K562 (cell line): ENCODE measurements at regions not wholly inside any gene's neighbourhood (a gene's known extent, or its start where the extent isn't known, plus 50 kb on each side); places are given as distances from the start of the nearest gene placed in this dataset.

Experiments
- ATAC-seq: fragments of 200-7000 bp; cut with Tn5 transposase; 3 replicates; pipeline ENCODE4 v1.9.1; 2020; ENCODE audit warnings: moderate library complexity
- BruUV-seq: library from RNA; stranded (reverse); fragments of 400-500 nt; replicated peaks from 2 replicates; lab custom pipeline; 2021; lab: Mats Ljungman, UMichigan
- CTCF ChIA-PET: fragments of 300-600 bp; formaldehyde crosslinking; extraction: SDS; loops from one replicate; lab custom pipeline; 2021; ENCODE audit warnings: low intra/inter-chr PET ratio; lab: Yijun Ruan, JAX
- POLR2A ChIA-PET: fragments of 300-600, 350-650 bp; sonication (Branson Sonifier 250); formaldehyde crosslinking; extraction: SDS; loops from one replicate; lab custom pipeline; 2021; ENCODE audit warnings: antibody characterized with exemption, inconsistent platforms; lab: Yijun Ruan, JAX
- DNase-seq, 4 experiments: peaks; one replicate each; pipeline versions ENCODE4 v3.0.0 to v3.0.0-alpha.2; 2011 to 2018; ENCODE audit warnings: low spot score in 3 of 4, mixed read lengths in 3 of 4; ENCODE audit errors: extremely low read depth in 1 of 4
- FAIRE-seq: peaks from 2 replicates; lab custom pipeline; 2011; peaks lifted over from hg19 to GRCh38; lab: Jason Lieb, UNC
- H2AFZ ChIP-seq: 2 replicates; pipeline ENCODE4 v1.6.0; 2011; ENCODE audit warnings: low read depth, low read length, control low read depth, inconsistent platforms
- H3K27ac ChIP-seq: fragments of 200-600 bp; 3 replicates; pipeline ENCODE4 v1.8.0; 2011; ENCODE audit warnings: low read depth, mild to moderate bottlenecking, control low read depth, inconsistent platforms, low read length, moderate library complexity, mixed read lengths; ENCODE audit errors: extremely low read depth
- H3K27me3 ChIP-seq, 2 experiments: fragments of 300-600 bp in 1 of 2; 2 replicates in 1 of 2; 3 replicates in 1 of 2; pipeline versions ENCODE4 v1.6.0 to v1.8.0; 2011; ENCODE audit warnings: inconsistent platforms in 2 of 2, low read length in 2 of 2, mild to moderate bottlenecking in 1 of 2, mixed read lengths in 1 of 2, moderate library complexity in 1 of 2; ENCODE audit not compliant: control insufficient read depth in 2 of 2, insufficient read depth in 2 of 2
- H3K36me3 ChIP-seq: fragments of 300-600 bp; 3 replicates; pipeline ENCODE4 v1.8.0; 2011; ENCODE audit warnings: mild to moderate bottlenecking, low read length, inconsistent platforms; ENCODE audit not compliant: control insufficient read depth, insufficient read depth
- H3K4me1 ChIP-seq, 2 experiments: fragments of 200-600 bp in 1 of 2; replicated peaks in 1 of 2; 2 replicates in 1 of 2; 3 replicates in 1 of 2; pipeline versions ENCODE4 v1.5.1 to v1.8.0; 2011; ENCODE audit warnings: inconsistent platforms in 2 of 2, low read length in 2 of 2, mild to moderate bottlenecking in 1 of 2, mixed read lengths in 1 of 2, moderate library complexity in 1 of 2; ENCODE audit not compliant: control insufficient read depth in 2 of 2, insufficient read depth in 2 of 2
- H3K4me2 ChIP-seq: 2 replicates; pipeline ENCODE4 v1.6.1; 2011; ENCODE audit warnings: low read length, control low read depth, inconsistent platforms, mixed read lengths; ENCODE audit not compliant: insufficient read depth
- H3K4me3 ChIP-seq: fragments of 200-600 bp; sonication (generic), shearing (Covaris generic); 2 replicates; pipeline ENCODE4 v1.5.1; 2016; ENCODE audit warnings: control low read depth, inconsistent platforms
- H3K79me2 ChIP-seq: fragments of 200-600 bp; 3 replicates; pipeline ENCODE4 v1.8.0; 2011; ENCODE audit warnings: low read length, inconsistent platforms; ENCODE audit not compliant: control insufficient read depth, insufficient read depth
- H3K9ac ChIP-seq, 2 experiments: 2 replicates each; pipeline versions ENCODE4 v1.6.0 to v1.6.1; 2011; ENCODE audit warnings: low read depth in 2 of 2, low read length in 2 of 2, control low read depth in 1 of 2, inconsistent platforms in 1 of 2, mild to moderate bottlenecking in 1 of 2, mixed read lengths in 1 of 2; ENCODE audit not compliant: insufficient read depth in 1 of 2
- H3K9me1 ChIP-seq: one replicate; pipeline ENCODE4 v1.6.0; 2011; ENCODE audit warnings: inconsistent platforms, mild to moderate bottlenecking, low read length, moderate library complexity; ENCODE audit not compliant: control insufficient read depth, insufficient read depth
- H3K9me3 ChIP-seq: replicated peaks from 2 replicates; pipeline ENCODE4 v1.5.1; 2011; ENCODE audit warnings: low read depth, low read length, inconsistent platforms; ENCODE audit not compliant: control insufficient read depth, insufficient read depth
- H4K20me1 ChIP-seq: replicated peaks from 2 replicates; pipeline ENCODE4 v1.6.1; 2011; ENCODE audit warnings: low read length, inconsistent platforms, mixed read lengths; ENCODE audit not compliant: control insufficient read depth, insufficient read depth
- C11orf30 ChIP-seq: fragments of 450-650 bp; IDR thresholded peaks from 2 replicates; pipeline ENCODE4 v1.6.1; 2016; ENCODE audit warnings: low read depth, mild to moderate bottlenecking
- DACH1 ChIP-seq: fragments of 450-650 bp; IDR thresholded peaks from 2 replicates; pipeline ENCODE4 v1.6.1; 2018; ENCODE audit not compliant: partially characterized antibody
- HDGF ChIP-seq: fragments of 450-650 bp; IDR thresholded peaks from 2 replicates; pipeline ENCODE4 v1.6.1; 2016
- PHB2 ChIP-seq: fragments of 450-650 bp; IDR thresholded peaks from 2 replicates; pipeline ENCODE4 v1.6.1; 2017; ENCODE audit warnings: low read depth
- TAL1 ChIP-seq: fragments of 450-650 bp; IDR thresholded peaks from 2 replicates; pipeline ENCODE4 v1.6.1; 2016; ENCODE audit warnings: mild to moderate bottlenecking
- YY1 ChIP-seq, 3 experiments: IDR thresholded peaks; 2 replicates each; pipeline ENCODE4 v1.6.1; 2011; ENCODE audit warnings: low read length in 2 of 3, mild to moderate bottlenecking in 2 of 3, moderate library complexity in 2 of 3, borderline replicate concordance in 1 of 3, control low read depth in 1 of 3, low read depth in 1 of 3; ENCODE audit not compliant: insufficient read depth in 3 of 3, insufficient replicate concordance in 2 of 3, control insufficient read depth in 1 of 3, insufficient read length in 1 of 3; ENCODE audit errors: extremely low read depth in 1 of 3
- ZNF644 ChIP-seq: fragments of 200-800 bp; sonication (Bioruptor generic); IDR thresholded peaks from 2 replicates; pipeline ENCODE4 v1.6.1; 2016; ENCODE audit warnings: low read depth, missing genetic modification characterization, missing compliant biosample characterization
- WGBS: fragments of 100-300 bp; shearing (Covaris generic); methylation state at CpG from one replicate; pipeline ENCODE4 v1.1.6; 2016; ENCODE audit warnings: low coverage, mixed read lengths; ENCODE audit not compliant: insufficient coverage; ENCODE audit errors: missing lambda C conversion rate; 5-methylcytosine and 5-hydroxymethylcytosine counted together
- in situ Hi-C: fragments of 300-500 bp; cut with MboI; formaldehyde crosslinking; loops from 4 replicates; pipeline ENCODE4 v1.15.0; 2018; ENCODE audit warnings: inconsistent platforms, mixed read lengths
- intact Hi-C: fragments of 100-400 bp; cut with micrococcal nuclease; formaldehyde crosslinking; loops from 2 replicates; pipeline ENCODE4 v1.14.2; 2022
- TF ChIP-seq, protein P1 (sequence below): fragments of 250-450 bp; sonication (Bioruptor Pico); IDR thresholded peaks from 2 replicates; pipeline ENCODE4 v1.4.0; 2020; ENCODE audit warnings: mild to moderate bottlenecking

- BruUV-seq: no TSS peak
- H3K27me3 ChIP-seq: peaks cover 0 to 10% of the 10 kb centered on the region in 2 experiments; a peak in 1 of 5 replicates
- no peaks in the 10 kb centered on the region for H3K36me3 ChIP-seq
- no peak overlapping the region for H3K9ac ChIP-seq
- FAIRE-seq (no peak), ATAC-seq (no peak), DNase-seq (no peak)
- no peaks in the 10 kb centered on the region for H3K9me1 ChIP-seq
- no peak overlapping the region for H3K27ac ChIP-seq
- 0 out of 2 replicates have a peak, but pooled peaks cover 5% of the 10 kb centered on the region for H3K9me3 ChIP-seq
- intact Hi-C loops: no loop called here
- no peak overlapping the region for H3K4me3 ChIP-seq
- WGBS: 44% methylated on average over 4 of the region's 4 CpGs
- peaks cover 20 to 26% of the 10 kb centered on the region in 2 experiments; a peak in 4 of 5 replicates for H3K4me1 ChIP-seq
- in situ Hi-C loops: no loop called here
- H4K20me1 ChIP-seq: 0 out of 2 replicates have a peak, but pooled peaks cover 3% of the 10 kb centered on the region
- H2AFZ ChIP-seq: no peak overlapping the region
- no peak for TF ChIP-seq HDGF
- TF ChIP-seq DACH1: no peak
- TF ChIP-seq PHB2: no peak
- peak in 1 of 3 experiments; percentile 74 for TF ChIP-seq YY1 (IDR thresholded peaks at IDR 0.05; ENCODE audit: borderline replicate concordance in 1 of 3, control insufficient read depth in 1 of 3, extremely low read depth in 1 of 3, insufficient read depth in 3 of 3, insufficient read length in 1 of 3, insufficient replicate concordance in 2 of 3, low read depth in 1 of 3, low read length in 2 of 3)
- no peak for TF ChIP-seq TAL1
- no peak for TF ChIP-seq C11orf30
- TF ChIP-seq, protein P1, sequence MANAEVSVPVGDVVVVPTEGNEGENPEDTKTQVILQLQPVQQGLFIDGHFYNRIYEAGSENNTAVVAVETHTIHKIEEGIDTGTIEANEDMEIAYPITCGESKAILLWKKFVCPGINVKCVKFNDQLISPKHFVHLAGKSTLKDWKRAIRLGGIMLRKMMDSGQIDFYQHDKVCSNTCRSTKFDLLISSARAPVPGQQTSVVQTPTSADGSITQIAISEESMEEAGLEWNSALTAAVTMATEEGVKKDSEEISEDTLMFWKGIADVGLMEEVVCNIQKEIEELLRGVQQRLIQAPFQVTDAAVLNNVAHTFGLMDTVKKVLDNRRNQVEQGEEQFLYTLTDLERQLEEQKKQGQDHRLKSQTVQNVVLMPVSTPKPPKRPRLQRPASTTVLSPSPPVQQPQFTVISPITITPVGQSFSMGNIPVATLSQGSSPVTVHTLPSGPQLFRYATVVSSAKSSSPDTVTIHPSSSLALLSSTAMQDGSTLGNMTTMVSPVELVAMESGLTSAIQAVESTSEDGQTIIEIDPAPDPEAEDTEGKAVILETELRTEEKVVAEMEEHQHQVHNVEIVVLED (CRISPR knock-in tag): no peak
- TF ChIP-seq ZNF644: no peak
- ChIA-PET POLR2A (no interaction called here), CTCF (no interaction called here)
- no peaks in the 10 kb centered on the region for H3K79me2 ChIP-seq
- H3K4me2 ChIP-seq: no peak overlapping the region
Measured at GRCh38 chr10:79017882-79018520, 50.8 kb upstream of the ZMIZ1 start.
